Endometrial microvascular endothelial cells (primary cell): ENCODE measurements at regions not wholly inside any gene's neighbourhood (a gene's known extent, or its start where the extent isn't known, plus 50 kb on each side); places are given as distances from the start of the nearest gene placed in this dataset.

ENCODE experiments used
- in situ Hi-C: cut with HindIII; loops from 2 replicates; pipeline ENCODE4 v1.10.0; 2017; ENCODE audit warnings: low sequenced_read_pairs, low pct_unique_long_range_greater_than_20kb; ENCODE audit errors: inconsistent ontology term

- in situ Hi-C loops: no loop called here
Measured at GRCh38 chr13:104810242-104810641, 1725.2 kb downstream of the EFNB2 start.

GRCh38 chr13:104809483-104809882 is 1726.0 kb downstream of the EFNB2 start:
- in situ Hi-C loops: no loop called here

- in situ Hi-C loops: no loop called here
Measured at GRCh38 chr13:104805346-104805745, 1730.1 kb downstream of the EFNB2 start.

GRCh38 chr13:104799152-104799551 is 1732.9 kb upstream of the SLC10A2 start:
- in situ Hi-C loops: no loop called here

DNA sequence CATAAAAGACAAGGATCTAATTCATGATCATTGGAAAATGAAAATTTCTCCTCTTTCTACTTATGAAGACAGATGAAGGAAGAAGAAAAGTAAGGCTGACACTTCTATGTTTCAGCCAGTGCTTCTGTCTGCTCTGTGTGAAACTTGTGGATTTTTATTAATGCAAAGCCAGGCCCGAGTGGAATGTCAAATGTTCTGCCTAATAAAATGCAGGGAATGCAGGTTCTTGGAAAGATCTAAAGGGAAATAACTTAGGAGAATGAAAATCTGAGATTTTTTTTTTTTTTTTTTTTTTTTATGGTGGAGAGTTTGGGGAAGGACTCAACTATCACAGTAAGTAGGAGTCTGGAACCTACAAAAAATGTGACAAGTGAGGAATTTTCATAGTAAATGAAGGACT is 1732.3 kb upstream of the SLC10A2 start:
- in situ Hi-C loops: no loop called here

DNA sequence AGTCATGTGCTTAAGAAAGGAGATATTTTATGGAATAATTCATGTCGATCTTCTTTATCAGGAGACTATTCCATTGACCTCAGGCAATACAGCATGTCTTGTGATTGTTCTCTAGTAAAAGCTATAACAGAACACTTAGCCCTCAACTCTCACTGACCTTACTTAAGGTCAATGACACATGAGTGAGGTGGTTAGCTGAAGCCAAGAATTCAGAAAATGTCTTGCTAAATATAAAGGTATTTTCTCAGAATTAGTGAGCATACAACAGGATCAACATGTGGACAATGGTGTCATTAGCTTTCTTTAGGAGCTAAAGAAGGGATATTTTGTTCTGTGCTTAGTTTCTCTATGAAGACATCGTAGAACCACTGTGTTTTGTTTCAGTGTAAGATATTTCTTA is 1730.4 kb upstream of the SLC10A2 start:
- in situ Hi-C loops: no loop called here

DNA sequence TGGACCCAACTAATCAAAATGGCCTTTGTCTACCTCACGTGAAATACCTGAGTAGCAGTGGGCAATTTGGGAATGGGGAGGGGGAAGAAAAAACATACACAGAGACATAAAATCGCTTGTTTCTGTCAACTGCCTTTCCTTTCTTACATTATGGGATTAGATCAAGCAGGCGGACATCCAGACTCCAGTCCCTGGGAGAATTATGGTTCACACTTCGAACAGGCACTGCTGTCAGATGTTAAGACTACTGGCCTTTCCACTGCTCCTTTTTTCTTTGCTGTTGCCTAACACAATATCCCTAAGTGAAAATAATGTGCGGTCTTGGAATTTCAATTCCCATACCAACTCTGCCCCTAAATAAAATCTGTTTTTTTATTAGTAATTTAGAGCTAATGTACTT is 1719.7 kb upstream of the SLC10A2 start:
- in situ Hi-C loops: no loop called here

GRCh38 chr13:104784891-104785290 is 1718.7 kb upstream of the SLC10A2 start:
- in situ Hi-C loops: no loop called here

GRCh38 chr13:104782741-104783140 is 1716.5 kb upstream of the SLC10A2 start:
- in situ Hi-C loops: no loop called here

- in situ Hi-C loops: no loop called here
Measured at GRCh38 chr13:104779311-104779993, 1713.2 kb upstream of the SLC10A2 start.

DNA sequence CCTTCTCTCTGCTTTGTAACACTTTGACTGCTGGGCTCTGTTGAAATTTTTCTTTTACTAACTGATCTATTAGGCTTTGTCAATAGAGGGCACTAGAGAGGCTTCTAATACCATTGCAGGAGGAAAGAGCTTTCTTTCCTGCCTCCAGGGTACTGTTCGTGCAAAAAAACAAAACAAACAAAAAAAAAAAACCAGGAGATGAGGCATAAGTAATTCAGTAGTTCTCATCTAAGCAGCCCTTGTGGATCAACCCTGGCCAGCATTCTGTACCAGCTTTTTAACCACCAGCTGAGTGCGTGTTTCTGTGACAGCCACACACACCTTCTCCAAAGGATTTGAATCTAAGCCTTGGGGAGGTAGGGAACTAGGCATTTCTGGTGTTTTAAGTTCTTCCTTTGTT is 1707.6 kb upstream of the SLC10A2 start:
- in situ Hi-C loops: no loop called here

DNA sequence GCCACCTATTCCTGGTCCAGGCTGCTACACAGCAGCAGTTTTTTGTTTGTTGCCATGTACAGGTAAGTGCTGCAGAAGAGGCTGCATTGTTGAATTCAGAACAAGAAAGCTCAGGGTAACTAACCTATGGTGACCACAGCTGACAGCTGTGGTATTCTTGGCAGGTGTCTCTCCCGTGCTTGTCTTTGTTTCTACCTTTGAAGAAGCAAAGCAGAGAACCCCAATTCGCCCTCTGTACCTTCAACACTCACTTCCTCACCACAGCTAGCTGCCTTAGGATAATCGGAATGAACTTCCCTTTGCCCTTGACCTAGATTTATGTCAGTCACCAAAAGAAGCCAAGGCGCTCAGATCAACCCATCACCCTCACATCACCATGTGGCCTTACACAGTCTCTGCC is 1703.3 kb upstream of the SLC10A2 start:
- in situ Hi-C loops: no loop called here

DNA sequence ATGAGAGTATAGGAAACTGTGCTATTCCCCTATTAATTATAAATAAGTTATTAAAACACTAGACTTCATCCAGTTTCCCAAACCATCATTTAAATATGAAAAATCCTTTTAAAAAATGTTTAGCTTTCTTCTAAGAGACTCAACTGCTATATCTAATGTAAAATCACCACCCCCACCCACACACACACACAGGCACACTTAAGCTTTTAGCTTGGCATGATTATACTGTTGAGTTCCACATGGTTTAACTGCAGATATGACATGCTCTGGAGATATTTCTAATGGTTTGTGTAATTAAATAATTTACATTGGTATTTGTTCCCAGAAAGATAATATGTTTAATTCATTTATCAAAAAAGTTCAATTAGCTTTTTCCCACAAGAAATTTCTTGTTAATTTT is 1700.1 kb upstream of the SLC10A2 start:
- in situ Hi-C loops: no loop called here

GRCh38 chr13:104764600-104764999 is 1698.4 kb upstream of the SLC10A2 start:
- in situ Hi-C loops: no loop called here

DNA sequence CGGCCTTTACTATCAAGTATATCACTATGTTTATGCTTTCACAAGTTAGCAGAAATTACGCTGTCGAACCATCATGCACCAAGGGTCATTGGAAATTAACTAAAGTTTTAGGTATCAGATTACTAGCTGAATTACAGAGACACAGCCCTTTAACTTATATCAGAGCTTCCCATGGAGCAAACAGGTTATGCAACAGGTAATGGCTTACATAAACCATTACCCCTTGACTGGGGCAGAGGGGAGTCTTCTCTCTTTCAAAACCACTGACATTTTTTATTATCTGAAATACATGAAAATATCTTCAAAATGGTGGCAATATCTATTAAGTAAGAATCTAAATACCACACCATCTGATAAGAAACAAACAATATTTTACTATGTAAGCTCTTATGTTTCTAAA is 1692.9 kb upstream of the SLC10A2 start:
- in situ Hi-C loops: no loop called here

DNA sequence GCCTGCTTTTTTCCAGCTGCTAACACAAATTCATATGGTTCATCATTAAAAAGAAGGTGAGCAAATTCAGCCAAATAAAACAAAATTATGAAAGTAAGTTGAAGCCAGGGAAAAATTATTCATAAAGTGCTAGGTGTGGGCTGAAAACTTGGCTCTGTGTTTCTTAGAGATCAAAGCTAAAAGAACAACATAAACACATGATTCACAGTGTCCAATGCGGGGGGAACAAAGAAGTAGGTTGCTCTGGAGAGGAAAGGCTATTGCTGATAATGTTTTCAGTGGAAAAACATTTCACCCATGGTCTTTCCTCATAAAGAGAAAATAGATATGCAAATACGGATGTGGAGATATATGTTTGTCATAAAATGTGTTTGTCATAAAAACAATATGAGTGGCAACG is 1691.5 kb upstream of the SLC10A2 start:
- in situ Hi-C loops: no loop called here

DNA sequence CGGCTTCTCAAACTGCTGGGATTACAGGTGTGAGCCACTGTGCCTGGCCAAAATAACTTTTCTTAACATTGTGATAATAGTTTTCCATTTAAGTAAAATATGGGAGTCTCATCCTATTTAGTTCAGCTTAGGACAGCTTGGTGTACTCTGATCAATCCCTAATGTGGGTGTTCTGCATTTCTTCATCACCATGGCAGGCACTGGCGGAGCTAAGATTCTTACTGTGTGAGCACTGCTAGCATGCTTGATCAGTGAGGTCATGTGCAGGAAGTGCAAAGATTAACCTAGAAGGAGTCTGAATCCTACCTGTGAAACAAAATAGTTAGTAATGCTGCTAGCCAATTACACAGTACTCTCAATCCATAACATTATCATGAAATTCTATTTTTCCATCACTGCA is 1684.2 kb upstream of the SLC10A2 start:
- in situ Hi-C loops: no loop called here

DNA sequence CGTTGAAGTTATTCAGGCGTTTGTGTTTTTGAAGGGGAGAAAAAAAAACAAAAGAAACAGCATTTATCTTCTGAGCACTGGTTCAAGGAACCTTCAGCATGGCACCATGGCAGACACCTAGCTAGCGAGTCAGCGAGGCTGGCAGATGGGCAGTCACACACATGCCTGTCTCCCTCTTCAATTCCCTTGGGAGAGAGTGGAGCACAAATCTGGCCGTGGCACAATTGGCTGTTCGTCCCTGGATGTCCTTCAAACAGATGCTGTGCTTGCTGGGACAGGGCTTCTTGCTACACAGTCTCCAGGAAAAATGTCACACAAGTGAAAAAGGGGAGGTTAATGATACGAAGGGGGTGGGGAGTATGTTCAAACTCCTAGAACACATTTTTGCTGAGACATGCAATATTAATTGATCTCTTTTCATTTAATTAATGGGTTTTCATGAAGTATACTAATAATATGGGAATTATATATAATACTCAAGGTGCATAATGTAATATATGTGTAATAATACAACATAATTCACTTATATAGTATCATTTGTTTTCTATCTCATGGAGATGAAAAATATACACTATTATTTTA is 1674.5 kb upstream of the SLC10A2 start:
- in situ Hi-C loops: no loop called here

GRCh38 chr13:104737713-104738112 is 1671.5 kb upstream of the SLC10A2 start:
- in situ Hi-C loops: no loop called here

- in situ Hi-C loops: no loop called here
Measured at GRCh38 chr13:104733427-104733826, 1667.2 kb upstream of the SLC10A2 start.

DNA sequence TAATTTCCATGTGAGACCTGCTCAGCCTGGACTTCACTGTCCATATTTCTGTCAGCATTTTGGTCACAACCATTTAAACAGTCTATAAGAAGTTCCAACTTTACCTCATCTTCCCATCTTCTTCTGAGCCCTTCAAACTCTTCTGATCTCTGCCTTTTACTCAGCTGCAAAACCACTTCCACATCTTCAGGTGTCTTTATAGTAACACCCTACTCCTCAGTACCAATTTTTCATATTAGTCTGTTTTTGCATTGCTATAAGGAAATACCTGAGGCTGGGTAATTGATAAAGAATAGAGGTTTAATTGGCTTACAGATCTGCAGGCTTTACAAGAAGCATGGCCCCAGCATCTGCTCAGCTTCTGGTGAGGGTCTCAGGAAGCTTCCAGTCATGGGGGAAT is 1648.9 kb upstream of the SLC10A2 start:
- in situ Hi-C loops: no loop called here
